Lung (tissue), 11 donors: ENCODE measurements at regions not wholly inside any gene's neighbourhood (a gene's known extent, or its start where the extent isn't known, plus 50 kb on each side); places are given as distances from the start of the nearest gene placed in this dataset.

ENCODE experiments used
- ATAC-seq: fragments of 200-7000 bp; cut with Tn5 transposase; one replicate; pipeline ENCODE4 v1.9.1; 2020; ENCODE audit warnings: moderate number of reproducible peaks; ENCODE audit not compliant: insufficient read depth, low FRiP score
- DNase-seq, 3 donors: peaks; one replicate each; pipeline ENCODE4 v3.0.0-alpha.2; 2013 to 2017
- H3K27ac ChIP-seq, 2 donors: one replicate each; pipeline ENCODE4 v1.5.1; 2013; ENCODE audit warnings: mild to moderate bottlenecking in 2 of 2, moderate library complexity in 2 of 2, control low read depth in 1 of 2, inconsistent platforms in 1 of 2, low read depth in 1 of 2, low read length in 1 of 2
- H3K27me3 ChIP-seq, 3 donors: one replicate each; pipeline ENCODE4 v1.5.1; 2013; ENCODE audit warnings: low read length in 2 of 3; ENCODE audit not compliant: control insufficient read depth in 3 of 3, insufficient read depth in 3 of 3
- H3K36me3 ChIP-seq, 4 donors: one replicate each; pipeline ENCODE4 v1.5.1; 2013; ENCODE audit warnings: low read length in 4 of 4, mild to moderate bottlenecking in 1 of 4, moderate library complexity in 1 of 4; ENCODE audit not compliant: control insufficient read depth in 4 of 4, insufficient read depth in 4 of 4
- H3K4me1 ChIP-seq, 5 donors: one replicate each; pipeline ENCODE4 v1.5.1; 2013; ENCODE audit warnings: low read length in 5 of 5, mild to moderate bottlenecking in 2 of 5, moderate library complexity in 1 of 5; ENCODE audit not compliant: control insufficient read depth in 5 of 5, insufficient read depth in 5 of 5
- H3K4me3 ChIP-seq: one replicate; pipeline ENCODE4 v1.5.1; 2013; ENCODE audit warnings: mild to moderate bottlenecking, control low read depth, moderate library complexity
- H3K9ac ChIP-seq, 2 donors: one replicate each; pipeline ENCODE4 v1.5.1; 2013; ENCODE audit warnings: low read length in 2 of 2, control low read depth in 1 of 2; ENCODE audit not compliant: insufficient read depth in 1 of 2
- H3K9me3 ChIP-seq, 4 donors: one replicate each; pipeline ENCODE4 v1.5.1; 2013; ENCODE audit warnings: low read length in 3 of 4, mild to moderate bottlenecking in 1 of 4, moderate library complexity in 1 of 4; ENCODE audit not compliant: control insufficient read depth in 4 of 4, insufficient read depth in 3 of 4
- CTCF ChIP-seq: IDR thresholded peaks from 2 replicates; pipeline ENCODE4 v1.5.1; 2012; ENCODE audit warnings: mild to moderate bottlenecking; ENCODE audit errors: control extremely low read depth, extremely low read depth
- WGBS, 2 donors: extraction: QIAGEN DNeasy Blood & Tissue Kit; methylation state at CpG; one replicate each; pipeline ENCODE4 v1.1.7; 2013; 5-methylcytosine and 5-hydroxymethylcytosine counted together
- donor health status: control.
- donor health status: control.
- donor health status: Bipolar disorder and iron deficiency.
- donor health status: healthy.
- donor health status: DM: yes; HTN: yes; CAD: no.

GRCh38 chr6:19444041-19444440 lies 393.1 kb upstream of the ID4 start:
- DNase-seq (no peak), ATAC-seq (no peak)
- no peak for TF ChIP-seq CTCF
- H3K9ac ChIP-seq, result no peak overlapping the region
- H3K4me3 ChIP-seq, result no peak overlapping the region
- H3K4me1 ChIP-seq, result peaks cover 0 to 14% (median 3%) of the 10 kb centered on the region in 5 donors
- no peak overlapping the region for H3K27ac ChIP-seq
- WGBS, 2 donors, result 65% methylated on average over 4 of the region's 4 CpGs
- no peaks in the 10 kb centered on the region for H3K27me3 ChIP-seq
- H3K36me3 ChIP-seq, result no peaks in the 10 kb centered on the region
- no peaks in the 10 kb centered on the region for H3K9me3 ChIP-seq

DNA sequence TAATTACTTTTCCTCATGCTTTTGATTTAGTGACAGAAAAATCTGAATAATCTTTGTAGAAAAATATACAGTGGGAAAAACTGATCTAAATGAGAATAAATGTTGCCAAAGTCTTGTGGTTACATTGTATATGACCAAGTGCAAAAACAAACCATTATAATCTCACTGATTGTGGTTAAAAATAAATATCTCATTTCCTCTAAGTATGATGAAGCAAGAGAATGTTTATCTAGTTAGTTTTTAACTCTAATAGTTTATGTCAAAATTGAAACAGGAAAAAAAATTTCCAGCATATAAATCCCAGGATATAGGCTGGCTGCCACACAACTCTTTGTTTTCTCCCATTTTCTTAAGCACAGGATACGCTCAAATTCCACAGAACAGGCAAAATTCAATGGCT lies 392.7 kb upstream of the ID4 start:
- Histone ChIP-seq H3K36me3 (no peaks in the 10 kb centered on the region), H3K9ac (no peak overlapping the region), H3K27ac (no peak overlapping the region), H3K9me3 (no peaks in the 10 kb centered on the region), H3K4me3 (no peak overlapping the region), H3K27me3 (no peaks in the 10 kb centered on the region), H3K4me1 (peaks cover 0 to 14% (median 3%) of the 10 kb centered on the region in 5 donors)
- ATAC-seq (no peak), DNase-seq (peak in 2 of 3 donors; percentile 17 to 51)
- 51% methylated on average over 1 of the region's 1 CpG for WGBS, 2 donors
- no peak for TF ChIP-seq CTCF

GRCh38 chr6:19446570-19446969 lies 390.6 kb upstream of the ID4 start:
- no peak overlapping the region for H3K4me3 ChIP-seq
- DNase-seq (no peak), ATAC-seq (no peak)
- H3K4me1 ChIP-seq, result peaks cover 0 to 4% (median 0%) of the 10 kb centered on the region in 5 donors
- no peak for TF ChIP-seq CTCF
- H3K27ac ChIP-seq, result no peak overlapping the region
- 79 to 89% methylated on average over 3 of the region's 3 CpGs for WGBS, 2 donors
- no peaks in the 10 kb centered on the region for H3K36me3 ChIP-seq
- H3K9ac ChIP-seq, result no peak overlapping the region
- H3K9me3 ChIP-seq, result no peaks in the 10 kb centered on the region
- H3K27me3 ChIP-seq, result no peaks in the 10 kb centered on the region

- Histone ChIP-seq H3K9ac (no peak overlapping the region), H3K9me3 (no peaks in the 10 kb centered on the region), H3K27ac (no peak overlapping the region), H3K4me1 (peaks cover 0 to 4% (median 0%) of the 10 kb centered on the region in 5 donors), H3K36me3 (no peaks in the 10 kb centered on the region), H3K27me3 (no peaks in the 10 kb centered on the region), H3K4me3 (no peak overlapping the region)
- no peak for TF ChIP-seq CTCF
- ATAC-seq (no peak), DNase-seq (no peak)
- 87 to 90% methylated on average over 1 of the region's 1 CpG for WGBS, 2 donors
Measured at GRCh38 chr6:19450651-19451050, 386.5 kb upstream of the ID4 start.
